CD14-positive monocyte (primary cell): ENCODE measurements at regions not wholly inside any gene's neighbourhood (a gene's known extent, or its start where the extent isn't known, plus 50 kb on each side); places are given as distances from the start of the nearest gene placed in this dataset.

Source experiments
- DNase-seq, 3 donors: peaks; one replicate each; pipeline ENCODE4 v3.0.0-alpha.2; 2011 to 2022
- H2AFZ ChIP-seq: 2 replicates; pipeline ENCODE4 v1.6.0; 2012; ENCODE audit warnings: mild to moderate bottlenecking, low read depth, low read length, inconsistent platforms; ENCODE audit not compliant: insufficient read depth, poor library complexity, severe bottlenecking
- H3K27ac ChIP-seq, 2 donors: 1 replicate in 1 of 2; 2 replicates in 1 of 2; pipeline ENCODE4 v1.5.1; 2012 to 2013; ENCODE audit warnings: low read length in 2 of 2, control low read depth in 1 of 2, inconsistent platforms in 1 of 2, low read depth in 1 of 2, mild to moderate bottlenecking in 1 of 2
- H3K27me3 ChIP-seq, 2 donors: one replicate each; pipeline versions ENCODE4 v1.6.0 to v1.6.1; 2011 to 2013; ENCODE audit warnings: low read length in 2 of 2; ENCODE audit not compliant: control insufficient read depth in 2 of 2, insufficient read depth in 2 of 2
- H3K36me3 ChIP-seq, 2 donors: replicated peaks in 1 of 2; 1 replicate in 1 of 2; 2 replicates in 1 of 2; pipeline versions ENCODE4 v1.5.1 to v1.6.1; 2012 to 2013; ENCODE audit warnings: low read length in 2 of 2, control low read depth in 1 of 2, inconsistent platforms in 1 of 2, mild to moderate bottlenecking in 1 of 2; ENCODE audit not compliant: insufficient read depth in 2 of 2, control insufficient read depth in 1 of 2
- H3K4me1 ChIP-seq, 2 donors: 1 replicate in 1 of 2; 2 replicates in 1 of 2; pipeline versions ENCODE4 v1.5.1 to v1.6.1; 2012 to 2013; ENCODE audit warnings: low read length in 2 of 2, control low read depth in 1 of 2, inconsistent platforms in 1 of 2, mild to moderate bottlenecking in 1 of 2, moderate library complexity in 1 of 2; ENCODE audit not compliant: insufficient read depth in 2 of 2, control insufficient read depth in 1 of 2
- H3K4me2 ChIP-seq: replicated peaks from 2 replicates; pipeline ENCODE3; 2012; ENCODE audit warnings: low read length, moderate library complexity, mild to moderate bottlenecking; ENCODE audit not compliant: poor library complexity, severe bottlenecking; ENCODE audit errors: extremely low read depth
- H3K4me3 ChIP-seq, 3 experiments: fragments of 200-600 bp in 1 of 3; sonication (generic) in 1 of 3; replicated peaks in 1 of 3; 1 replicate in 2 of 3; 2 replicates in 1 of 3; pipeline ENCODE4 v1.5.1; 2011 to 2013; ENCODE audit warnings: low read length in 3 of 3, mild to moderate bottlenecking in 3 of 3, control low read depth in 2 of 3, low read depth in 2 of 3, inconsistent platforms in 1 of 3, moderate library complexity in 1 of 3
- H3K79me2 ChIP-seq: 2 replicates; pipeline ENCODE4 v1.6.0; 2012; ENCODE audit warnings: mild to moderate bottlenecking, control low read depth, inconsistent platforms, low read length, moderate library complexity; ENCODE audit not compliant: insufficient read depth
- H3K9ac ChIP-seq: 2 replicates; pipeline ENCODE4 v1.6.0; 2017; ENCODE audit warnings: low read length, mild to moderate bottlenecking; ENCODE audit not compliant: insufficient read depth, poor library complexity, severe bottlenecking
- H3K9me3 ChIP-seq, 2 donors: replicated peaks in 1 of 2; 1 replicate in 1 of 2; 2 replicates in 1 of 2; pipeline versions ENCODE4 v1.5.1 to v1.6.1; 2012 to 2013; ENCODE audit warnings: low read length in 2 of 2, control low read depth in 1 of 2; ENCODE audit not compliant: control insufficient read depth in 1 of 2, insufficient read depth in 1 of 2
- H4K20me1 ChIP-seq: 2 replicates; pipeline ENCODE4 v1.6.0; 2012; ENCODE audit warnings: mild to moderate bottlenecking, low read length, control low read depth, moderate library complexity; ENCODE audit not compliant: insufficient read depth
- H3K27ac Mint-ChIP-seq, 7 donors: one replicate each; pipeline ENCODE4 v1.8.0; 2020; ENCODE audit warnings: mild to moderate bottlenecking in 7 of 7, mixed read lengths in 7 of 7, moderate library complexity in 6 of 7, inconsistent platforms in 2 of 7
- H3K27me3 Mint-ChIP-seq, 3 donors: one replicate each; pipeline ENCODE4 v1.8.0; 2021 to 2022; ENCODE audit warnings: low read depth in 3 of 3, mild to moderate bottlenecking in 3 of 3, mixed read lengths in 3 of 3, moderate library complexity in 3 of 3, inconsistent platforms in 1 of 3
- H3K36me3 Mint-ChIP-seq, 2 donors: one replicate each; pipeline ENCODE4 v1.8.0; 2020; ENCODE audit warnings: mixed read lengths in 2 of 2, inconsistent platforms in 1 of 2, mild to moderate bottlenecking in 1 of 2
- H3K4me1 Mint-ChIP-seq: one replicate; pipeline ENCODE4 v1.8.0; 2020; ENCODE audit warnings: mild to moderate bottlenecking, mixed read lengths
- H3K4me3 Mint-ChIP-seq, 2 donors: one replicate each; pipeline ENCODE4 v1.8.0; 2020; ENCODE audit warnings: mild to moderate bottlenecking in 2 of 2, mixed read lengths in 2 of 2, moderate library complexity in 1 of 2
- H3K9me3 Mint-ChIP-seq, 7 donors: one replicate each; pipeline ENCODE4 v1.8.0; 2020 to 2022; ENCODE audit warnings: mixed read lengths in 7 of 7, mild to moderate bottlenecking in 6 of 7, moderate library complexity in 6 of 7, inconsistent platforms in 2 of 7
- WGBS: methylation state at CpG from one replicate; pipeline ENCODE4 v1.1.5; 2013; ENCODE audit warnings: missing lambda C conversion rate; ENCODE audit not compliant: insufficient coverage; 5-methylcytosine and 5-hydroxymethylcytosine counted together
- intact Hi-C, 2 donors: fragments of 100-400 bp; cut with micrococcal nuclease; formaldehyde crosslinking; loops; one replicate each; pipeline versions ENCODE4 v1.15.0 to v1.15.1; 2023
- TF ChIP-seq, protein P1 (sequence below): fragments of 200-600 bp; IDR thresholded peaks from one replicate; pipeline ENCODE4 v1.8.0; 2022; ENCODE audit warnings: antibody characterized with exemption, mild to moderate bottlenecking

DNA sequence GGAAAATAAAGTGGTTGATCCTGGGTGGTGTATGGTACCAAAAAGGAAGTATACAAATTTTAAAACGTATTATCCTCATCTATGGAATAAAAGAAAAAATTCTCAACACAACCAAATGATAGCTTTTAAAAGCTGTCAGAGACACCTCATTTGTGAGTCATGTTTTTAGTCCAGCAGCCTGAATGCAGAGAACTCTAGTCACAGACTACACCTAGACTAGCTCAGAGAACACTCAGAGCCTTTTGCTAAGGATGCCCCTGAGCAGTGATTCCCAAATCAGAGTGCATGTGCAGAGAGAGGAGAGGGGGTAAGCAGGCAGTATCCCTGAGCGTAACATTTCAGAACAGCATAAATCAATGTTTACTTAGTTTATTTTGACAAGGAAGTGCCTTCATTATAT is 809.3 kb downstream of the HACE1 start:
- Mint-ChIP-seq H3K9me3 (peaks cover 0 to 4% (median 2%) of the 10 kb centered on the region in 7 donors), H3K27me3 (peaks cover 0 to 1% (median 0%) of the 10 kb centered on the region in 3 donors), H3K36me3 (no peaks in the 10 kb centered on the region), H3K4me3 (no peak overlapping the region), H3K4me1 (no peaks in the 10 kb centered on the region), H3K27ac (no peak overlapping the region)
- Histone ChIP-seq H3K4me1 (no peaks in the 10 kb centered on the region), H3K27me3 (no peaks in the 10 kb centered on the region), H3K9ac (no peak overlapping the region), H3K27ac (no peak overlapping the region), H3K36me3 (no peaks in the 10 kb centered on the region), H3K4me2 (no peak overlapping the region), H3K9me3 (no peaks in the 10 kb centered on the region), H3K4me3 (no peak overlapping the region), H3K79me2 (no peaks in the 10 kb centered on the region), H2AFZ (no peak overlapping the region), H4K20me1 (no peaks in the 10 kb centered on the region)
- WGBS: no CpG with 5 or more reads among the region's 2 CpGs
- DNase-seq: no peak
- intact Hi-C loops: no loop called here
- TF ChIP-seq, protein P1, sequence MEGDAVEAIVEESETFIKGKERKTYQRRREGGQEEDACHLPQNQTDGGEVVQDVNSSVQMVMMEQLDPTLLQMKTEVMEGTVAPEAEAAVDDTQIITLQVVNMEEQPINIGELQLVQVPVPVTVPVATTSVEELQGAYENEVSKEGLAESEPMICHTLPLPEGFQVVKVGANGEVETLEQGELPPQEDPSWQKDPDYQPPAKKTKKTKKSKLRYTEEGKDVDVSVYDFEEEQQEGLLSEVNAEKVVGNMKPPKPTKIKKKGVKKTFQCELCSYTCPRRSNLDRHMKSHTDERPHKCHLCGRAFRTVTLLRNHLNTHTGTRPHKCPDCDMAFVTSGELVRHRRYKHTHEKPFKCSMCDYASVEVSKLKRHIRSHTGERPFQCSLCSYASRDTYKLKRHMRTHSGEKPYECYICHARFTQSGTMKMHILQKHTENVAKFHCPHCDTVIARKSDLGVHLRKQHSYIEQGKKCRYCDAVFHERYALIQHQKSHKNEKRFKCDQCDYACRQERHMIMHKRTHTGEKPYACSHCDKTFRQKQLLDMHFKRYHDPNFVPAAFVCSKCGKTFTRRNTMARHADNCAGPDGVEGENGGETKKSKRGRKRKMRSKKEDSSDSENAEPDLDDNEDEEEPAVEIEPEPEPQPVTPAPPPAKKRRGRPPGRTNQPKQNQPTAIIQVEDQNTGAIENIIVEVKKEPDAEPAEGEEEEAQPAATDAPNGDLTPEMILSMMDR: no peak

DNA sequence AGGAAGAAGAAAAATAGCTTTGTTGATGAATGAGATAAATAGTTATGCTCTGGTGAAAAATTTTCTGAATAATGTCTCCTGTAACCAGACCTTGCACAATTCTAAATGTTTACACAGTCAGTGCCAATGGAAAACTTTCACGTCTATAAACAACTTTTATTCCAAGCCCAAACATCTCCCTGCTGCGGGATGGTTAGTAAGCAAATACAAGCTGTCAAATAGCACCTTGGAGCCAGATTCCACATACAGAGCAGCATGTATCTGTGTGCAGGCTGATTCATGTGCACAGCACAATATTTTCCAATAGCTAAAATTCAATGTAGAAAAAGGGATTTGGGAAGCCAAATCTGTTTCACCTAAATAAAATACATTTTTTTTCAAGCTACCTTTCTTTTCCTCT is 813.3 kb downstream of the HACE1 start:
- H3K27ac Mint-ChIP-seq: no peak overlapping the region
- H3K4me1 ChIP-seq: no peaks in the 10 kb centered on the region
- TF ChIP-seq, protein P1: no peak

More for the DNA sequence above, 813.3 kb downstream of the HACE1 start:
- no peaks in the 10 kb centered on the region for H3K9me3 ChIP-seq
- H3K9me3 Mint-ChIP-seq: peaks cover 0 to 2% (median 0%) of the 10 kb centered on the region in 7 donors
- no peaks in the 10 kb centered on the region for H3K36me3 ChIP-seq
- no peak overlapping the region for H2AFZ ChIP-seq
- H3K4me2 ChIP-seq: no peak overlapping the region
- intact Hi-C loops: no loop called here
- no peaks in the 10 kb centered on the region for H4K20me1 ChIP-seq
- H3K4me1 Mint-ChIP-seq: no peaks in the 10 kb centered on the region
- WGBS: 80% methylated on average over 1 of the region's 2 CpGs
- H3K79me2 ChIP-seq: no peaks in the 10 kb centered on the region
- H3K27me3 Mint-ChIP-seq: no peaks in the 10 kb centered on the region
- no peak overlapping the region for H3K9ac ChIP-seq
- no peak overlapping the region for H3K4me3 ChIP-seq
- no peak overlapping the region for H3K27ac ChIP-seq
- no peak for DNase-seq
- no peaks in the 10 kb centered on the region for H3K27me3 ChIP-seq
- no peaks in the 10 kb centered on the region for H3K36me3 Mint-ChIP-seq
- H3K4me3 Mint-ChIP-seq: no peak overlapping the region
